Panc1 (cell line): ENCODE measurements at regions not wholly inside any gene's neighbourhood (a gene's known extent, or its start where the extent isn't known, plus 50 kb on each side); places are given as distances from the start of the nearest gene placed in this dataset.

Experiments used
- POLR2AphosphoS5 ChIP-seq: IDR thresholded peaks from 2 replicates; pipeline ENCODE4 v1.6.1; 2012; ENCODE audit warnings: mild to moderate bottlenecking, low read depth, low read length, moderate library complexity
- SIN3A ChIP-seq: IDR thresholded peaks from 2 replicates; pipeline ENCODE4 v1.6.1; 2012; ENCODE audit warnings: low read depth, mild to moderate bottlenecking, low read length, moderate library complexity, borderline replicate concordance; ENCODE audit not compliant: insufficient read depth
- TCF7L2 ChIP-seq: IDR thresholded peaks from 2 replicates; pipeline ENCODE4 v1.6.1; 2011; ENCODE audit warnings: mild to moderate bottlenecking, low read depth, low read length, inconsistent platforms
- TF ChIP-seq, protein P1 (sequence below): fragments of 450-650 bp; IDR thresholded peaks from 2 replicates; pipeline ENCODE4 v1.5.1; 2017; ENCODE audit warnings: mild to moderate bottlenecking
- TF ChIP-seq, protein P2 (sequence below), 2 experiments: IDR thresholded peaks; 2 replicates each; pipeline ENCODE4 v1.6.1; 2011 to 2012; ENCODE audit warnings: low read depth in 2 of 2, control low read depth in 1 of 2, low read length in 1 of 2, mild to moderate bottlenecking in 1 of 2, moderate library complexity in 1 of 2; ENCODE audit not compliant: insufficient read depth in 1 of 2

DNA sequence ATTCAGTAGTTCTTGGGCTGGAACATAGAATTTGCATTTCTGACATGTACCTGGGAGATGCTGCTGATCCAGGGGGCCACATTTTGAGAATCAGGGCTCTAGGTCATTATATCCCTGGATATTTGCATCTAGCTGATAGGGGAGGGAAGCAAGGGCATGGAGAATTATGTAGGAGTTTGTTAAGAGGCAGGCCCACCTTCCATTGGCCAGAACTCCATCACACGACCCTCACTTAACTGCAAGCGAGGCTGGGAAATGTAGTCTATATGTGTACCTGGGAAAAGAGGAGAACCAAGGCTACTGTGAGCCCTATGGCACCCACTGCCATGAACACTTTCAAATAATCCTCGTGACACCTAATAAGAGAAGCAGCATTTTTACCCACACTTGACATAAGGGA is 657.6 kb downstream of the MED13L start:
- TF ChIP-seq, protein P1, sequence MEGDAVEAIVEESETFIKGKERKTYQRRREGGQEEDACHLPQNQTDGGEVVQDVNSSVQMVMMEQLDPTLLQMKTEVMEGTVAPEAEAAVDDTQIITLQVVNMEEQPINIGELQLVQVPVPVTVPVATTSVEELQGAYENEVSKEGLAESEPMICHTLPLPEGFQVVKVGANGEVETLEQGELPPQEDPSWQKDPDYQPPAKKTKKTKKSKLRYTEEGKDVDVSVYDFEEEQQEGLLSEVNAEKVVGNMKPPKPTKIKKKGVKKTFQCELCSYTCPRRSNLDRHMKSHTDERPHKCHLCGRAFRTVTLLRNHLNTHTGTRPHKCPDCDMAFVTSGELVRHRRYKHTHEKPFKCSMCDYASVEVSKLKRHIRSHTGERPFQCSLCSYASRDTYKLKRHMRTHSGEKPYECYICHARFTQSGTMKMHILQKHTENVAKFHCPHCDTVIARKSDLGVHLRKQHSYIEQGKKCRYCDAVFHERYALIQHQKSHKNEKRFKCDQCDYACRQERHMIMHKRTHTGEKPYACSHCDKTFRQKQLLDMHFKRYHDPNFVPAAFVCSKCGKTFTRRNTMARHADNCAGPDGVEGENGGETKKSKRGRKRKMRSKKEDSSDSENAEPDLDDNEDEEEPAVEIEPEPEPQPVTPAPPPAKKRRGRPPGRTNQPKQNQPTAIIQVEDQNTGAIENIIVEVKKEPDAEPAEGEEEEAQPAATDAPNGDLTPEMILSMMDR = no peak
- TF ChIP-seq POLR2AphosphoS5 (no peak), TCF7L2 (no peak), SIN3A (no peak)
- TF ChIP-seq, protein P2, sequence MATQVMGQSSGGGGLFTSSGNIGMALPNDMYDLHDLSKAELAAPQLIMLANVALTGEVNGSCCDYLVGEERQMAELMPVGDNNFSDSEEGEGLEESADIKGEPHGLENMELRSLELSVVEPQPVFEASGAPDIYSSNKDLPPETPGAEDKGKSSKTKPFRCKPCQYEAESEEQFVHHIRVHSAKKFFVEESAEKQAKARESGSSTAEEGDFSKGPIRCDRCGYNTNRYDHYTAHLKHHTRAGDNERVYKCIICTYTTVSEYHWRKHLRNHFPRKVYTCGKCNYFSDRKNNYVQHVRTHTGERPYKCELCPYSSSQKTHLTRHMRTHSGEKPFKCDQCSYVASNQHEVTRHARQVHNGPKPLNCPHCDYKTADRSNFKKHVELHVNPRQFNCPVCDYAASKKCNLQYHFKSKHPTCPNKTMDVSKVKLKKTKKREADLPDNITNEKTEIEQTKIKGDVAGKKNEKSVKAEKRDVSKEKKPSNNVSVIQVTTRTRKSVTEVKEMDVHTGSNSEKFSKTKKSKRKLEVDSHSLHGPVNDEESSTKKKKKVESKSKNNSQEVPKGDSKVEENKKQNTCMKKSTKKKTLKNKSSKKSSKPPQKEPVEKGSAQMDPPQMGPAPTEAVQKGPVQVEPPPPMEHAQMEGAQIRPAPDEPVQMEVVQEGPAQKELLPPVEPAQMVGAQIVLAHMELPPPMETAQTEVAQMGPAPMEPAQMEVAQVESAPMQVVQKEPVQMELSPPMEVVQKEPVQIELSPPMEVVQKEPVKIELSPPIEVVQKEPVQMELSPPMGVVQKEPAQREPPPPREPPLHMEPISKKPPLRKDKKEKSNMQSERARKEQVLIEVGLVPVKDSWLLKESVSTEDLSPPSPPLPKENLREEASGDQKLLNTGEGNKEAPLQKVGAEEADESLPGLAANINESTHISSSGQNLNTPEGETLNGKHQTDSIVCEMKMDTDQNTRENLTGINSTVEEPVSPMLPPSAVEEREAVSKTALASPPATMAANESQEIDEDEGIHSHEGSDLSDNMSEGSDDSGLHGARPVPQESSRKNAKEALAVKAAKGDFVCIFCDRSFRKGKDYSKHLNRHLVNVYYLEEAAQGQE (IDR thresholded peaks at IDR 0.05; ENCODE audit: insufficient read depth in 1 of 2, low read depth in 2 of 2, low read length in 1 of 2) = no peak
